CD4-positive, alpha-beta T cell treated with Interleukin-17A for 1 hour (primary cell): ENCODE measurements at regions not wholly inside any gene's neighbourhood (a gene's known extent, or its start where the extent isn't known, plus 50 kb on each side); places are given as distances from the start of the nearest gene placed in this dataset.
A peak's percentile ranks its signal among the peaks of the same experiment; 100 is the strongest.

Experiments used
- DNase-seq: peaks from one replicate; pipeline ENCODE4 v3.0.0-alpha.2; 2020

GRCh38 chr5:174414315-174414710 lies 310.1 kb upstream of the MSX2 start:
- no peak for DNase-seq

GRCh38 chr5:174418809-174419539 lies 305.4 kb upstream of the MSX2 start:
- peak; percentile 2 for DNase-seq

DNA sequence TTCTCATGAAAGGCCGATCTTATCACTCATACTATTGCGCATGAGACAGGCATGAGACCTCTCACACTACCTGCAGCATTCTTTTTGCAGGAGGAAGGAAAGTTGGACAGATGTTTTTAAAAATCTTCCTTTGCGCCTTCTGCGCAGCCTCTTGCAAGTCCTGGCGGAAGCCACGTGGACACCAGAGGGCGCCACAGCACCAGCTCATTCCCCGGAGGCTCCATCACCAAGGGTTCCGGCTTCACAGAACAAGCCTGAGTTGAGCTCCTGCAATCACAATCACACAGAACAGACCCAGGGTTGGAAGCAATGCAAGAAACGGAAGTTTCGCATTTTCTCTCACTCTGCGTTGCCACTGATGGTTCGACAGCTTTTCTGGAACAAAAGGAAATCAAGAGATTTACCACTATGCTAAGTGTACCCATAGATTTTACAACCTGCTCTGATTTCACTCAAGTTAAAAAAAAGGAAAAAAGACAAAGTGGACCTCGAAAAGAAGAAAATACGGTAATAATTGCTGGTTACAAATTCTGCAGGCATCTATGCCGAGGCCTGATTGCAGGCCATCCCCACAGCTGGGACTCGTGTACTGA lies 304.7 kb upstream of the MSX2 start:
- peak; percentile 76 for DNase-seq

- DNase-seq: no peak
Observed at GRCh38 chr5:174420651-174421407, 303.6 kb upstream of the MSX2 start.

DNA sequence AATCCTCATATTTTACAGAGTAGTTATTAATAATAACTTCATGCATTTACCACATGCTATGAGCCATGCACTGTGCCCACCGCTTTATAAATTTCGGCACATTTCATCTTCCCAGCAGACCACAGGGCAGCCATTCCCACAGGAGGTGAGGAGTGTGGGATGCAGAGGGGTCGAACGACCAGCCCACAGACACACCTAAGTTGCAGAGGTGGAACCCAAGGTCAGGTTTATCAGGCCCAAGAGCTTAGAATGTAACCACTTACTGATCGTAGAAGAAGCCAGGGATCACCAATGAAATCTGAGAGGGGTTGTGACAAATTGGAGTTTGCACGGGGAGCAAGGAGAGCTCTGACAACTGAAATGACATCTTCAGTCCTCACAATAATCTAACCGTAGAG lies 303.0 kb upstream of the MSX2 start:
- no peak for DNase-seq

DNA sequence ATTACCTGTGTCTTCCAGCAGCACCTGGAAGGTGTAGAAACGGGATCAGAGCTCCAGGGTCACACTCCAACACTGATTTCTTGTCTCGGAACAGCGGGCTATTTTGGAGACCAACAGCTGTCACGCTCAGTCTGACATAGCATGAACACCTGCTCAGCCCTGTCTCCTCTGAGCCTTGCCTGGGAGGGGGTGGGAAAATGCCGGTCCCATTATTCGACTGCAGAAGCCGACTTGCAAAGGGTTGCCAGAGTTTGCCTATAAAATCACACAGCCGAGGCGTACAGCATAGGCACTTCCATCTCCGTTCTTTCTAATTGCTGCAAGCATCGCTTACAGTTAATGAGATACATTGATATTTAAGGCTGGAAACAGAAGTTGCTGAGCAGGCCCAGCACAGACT lies 300.8 kb upstream of the MSX2 start:
- DNase-seq: no peak

GRCh38 chr5:174424219-174425053 lies 299.9 kb upstream of the MSX2 start:
- DNase-seq: no peak

DNA sequence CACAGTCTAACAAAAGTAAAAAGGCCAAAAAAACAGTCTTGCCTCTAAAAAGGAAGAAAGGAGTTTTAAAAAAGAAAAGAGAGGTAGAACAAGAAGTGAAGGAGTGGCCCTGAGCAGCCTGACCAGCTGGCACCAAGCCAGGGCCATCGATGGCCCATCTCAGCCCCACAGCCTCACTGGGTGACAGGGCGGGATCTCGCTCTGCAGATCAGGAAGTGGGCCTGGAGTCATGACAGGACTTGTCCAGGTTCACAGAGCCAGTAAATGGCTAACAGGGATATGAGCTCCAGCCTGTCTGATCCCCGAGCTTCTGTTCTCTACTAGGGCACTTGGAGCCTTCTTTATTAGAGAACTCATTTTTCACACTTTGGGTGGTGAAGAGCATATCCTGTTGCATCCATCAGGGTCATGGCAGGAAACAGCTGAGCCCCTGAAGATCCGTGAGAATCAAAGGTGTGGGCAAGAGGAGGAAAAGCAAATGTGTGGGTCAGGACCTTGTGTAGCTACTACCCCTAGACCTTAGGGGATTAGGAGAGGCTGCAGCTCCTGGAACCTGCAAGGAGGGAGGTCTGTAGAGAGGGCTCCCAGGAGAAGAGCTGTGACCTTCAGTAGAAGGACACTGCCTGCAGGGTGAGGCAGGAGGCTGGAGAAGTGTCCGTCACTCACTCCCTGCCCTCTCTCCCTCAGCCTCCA lies 299.0 kb upstream of the MSX2 start:
- no peak for DNase-seq

GRCh38 chr5:174425964-174426290 lies 298.5 kb upstream of the MSX2 start:
- no peak for DNase-seq

DNA sequence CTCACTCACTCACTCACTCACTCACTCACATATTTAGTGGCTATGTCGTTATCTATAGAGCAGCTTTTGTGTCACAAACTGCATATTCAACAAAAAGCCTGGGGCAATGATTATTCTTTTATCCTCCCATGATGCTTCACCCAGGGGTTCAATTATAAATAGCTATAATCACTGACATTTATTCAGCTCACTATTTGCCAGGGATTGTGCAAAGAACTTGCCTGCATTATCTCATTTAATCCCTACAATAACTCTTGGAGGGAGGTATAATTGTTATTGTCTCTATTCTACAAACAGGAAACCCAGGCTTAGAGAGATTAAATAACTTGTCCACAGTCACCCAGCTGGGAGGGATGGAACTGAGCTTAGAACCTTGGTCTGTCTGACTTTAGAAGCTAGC lies 298.0 kb upstream of the MSX2 start:
- DNase-seq: no peak

- no peak for DNase-seq
Observed at GRCh38 chr5:174426851-174427250, 297.5 kb upstream of the MSX2 start.

DNA sequence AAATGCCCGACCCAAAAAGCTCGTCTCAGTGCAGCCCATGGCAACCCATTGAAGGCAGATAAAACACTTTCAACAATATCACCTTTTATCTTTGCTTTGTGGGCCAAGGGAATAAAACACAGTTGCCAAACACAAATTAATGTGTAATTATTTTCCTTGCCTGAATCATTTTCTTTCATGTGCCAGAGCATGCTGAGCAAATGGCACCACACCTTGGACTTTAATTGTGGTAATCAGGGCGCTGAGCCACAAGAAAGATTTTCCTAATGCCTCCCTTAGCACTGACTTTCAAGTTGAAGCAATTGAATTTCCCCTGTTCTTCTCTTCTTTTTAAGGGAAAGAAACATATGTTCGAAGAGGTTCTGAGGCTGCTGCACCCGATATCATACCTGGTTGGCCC lies 297.1 kb upstream of the MSX2 start:
- DNase-seq: no peak

DNA sequence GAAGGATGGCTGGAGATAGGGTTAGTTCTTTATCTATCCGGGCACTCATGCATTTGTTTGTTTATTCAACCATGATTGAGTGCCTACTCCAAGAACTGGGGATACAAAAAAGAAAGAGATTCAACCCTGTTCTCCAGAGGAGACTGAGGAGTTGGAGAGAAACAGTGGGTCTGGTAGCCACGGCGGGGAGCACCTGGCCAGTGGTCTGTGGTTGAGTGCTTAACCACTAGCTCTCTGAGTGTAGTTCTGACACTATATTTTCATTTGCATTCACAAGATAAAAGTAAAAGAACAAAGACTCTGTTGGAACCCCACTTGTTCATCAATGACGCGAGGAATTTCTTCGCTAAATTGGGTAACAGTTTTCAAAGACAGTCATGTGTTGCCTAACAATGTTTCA lies 295.5 kb upstream of the MSX2 start:
- DNase-seq: no peak

DNA sequence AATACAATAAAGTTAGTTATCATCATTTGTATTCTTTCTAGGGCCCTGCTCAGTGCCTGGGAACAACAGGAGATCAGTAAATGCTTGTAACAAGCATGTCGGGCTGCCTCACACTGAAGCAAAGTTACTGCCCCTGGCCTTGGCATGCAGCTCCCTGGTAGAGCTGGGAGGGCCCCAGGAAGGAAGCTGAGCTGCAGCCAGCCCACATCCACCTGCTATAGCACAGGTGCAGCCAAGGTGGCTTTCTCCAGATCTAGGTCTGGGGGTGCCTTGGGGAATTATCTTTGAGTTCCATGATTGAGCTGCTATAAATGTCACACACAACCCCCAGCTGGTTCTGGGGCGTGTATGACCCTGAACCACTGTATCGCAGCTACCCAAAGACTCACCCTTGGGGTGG lies 293.4 kb upstream of the MSX2 start:
- no peak for DNase-seq

GRCh38 chr5:174431504-174431903 lies 292.9 kb upstream of the MSX2 start:
- no peak for DNase-seq

DNA sequence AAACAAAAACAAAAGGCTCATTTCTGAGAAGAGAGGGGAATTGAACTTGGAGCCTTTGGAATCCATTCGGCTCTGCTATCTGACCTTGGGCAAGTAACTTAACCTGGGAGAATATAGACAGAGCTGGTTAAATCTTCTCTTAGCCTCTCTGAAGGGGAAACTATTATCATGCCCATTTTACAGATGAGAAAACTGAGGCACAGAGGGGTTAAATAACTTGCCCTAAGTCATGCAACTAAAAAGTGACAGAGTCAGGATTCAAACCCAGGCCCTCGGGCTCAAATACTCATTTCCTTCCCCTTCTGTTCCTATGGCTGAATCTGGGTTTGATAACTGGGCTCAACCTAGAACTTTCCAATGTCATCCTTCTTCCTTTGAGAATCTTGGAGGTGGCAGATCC lies 291.3 kb upstream of the MSX2 start:
- DNase-seq: no peak

DNA sequence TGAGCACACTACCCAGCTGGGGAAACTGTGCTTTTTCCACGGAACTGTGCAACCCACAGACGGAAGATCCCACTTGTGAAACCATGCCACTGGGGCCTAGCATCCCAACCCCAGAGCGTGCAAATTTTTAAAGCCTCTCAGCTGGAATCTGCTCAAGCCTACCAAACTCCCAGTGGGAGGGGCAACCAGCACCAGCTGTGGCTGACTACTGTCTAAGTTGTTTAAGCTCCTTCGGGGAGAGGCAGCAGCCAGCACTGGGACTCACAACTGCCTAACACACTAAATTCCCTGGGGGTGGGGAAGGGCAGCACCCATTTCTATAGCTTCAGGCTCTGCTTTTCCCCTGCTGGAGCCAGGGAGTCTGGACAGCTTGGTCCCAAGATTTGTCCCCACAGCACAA lies 287.6 kb upstream of the MSX2 start:
- no peak for DNase-seq

- no peak for DNase-seq
Observed at GRCh38 chr5:174444479-174445188, 279.7 kb upstream of the MSX2 start.

GRCh38 chr5:174446446-174446845 lies 277.9 kb upstream of the MSX2 start:
- no peak for DNase-seq

DNA sequence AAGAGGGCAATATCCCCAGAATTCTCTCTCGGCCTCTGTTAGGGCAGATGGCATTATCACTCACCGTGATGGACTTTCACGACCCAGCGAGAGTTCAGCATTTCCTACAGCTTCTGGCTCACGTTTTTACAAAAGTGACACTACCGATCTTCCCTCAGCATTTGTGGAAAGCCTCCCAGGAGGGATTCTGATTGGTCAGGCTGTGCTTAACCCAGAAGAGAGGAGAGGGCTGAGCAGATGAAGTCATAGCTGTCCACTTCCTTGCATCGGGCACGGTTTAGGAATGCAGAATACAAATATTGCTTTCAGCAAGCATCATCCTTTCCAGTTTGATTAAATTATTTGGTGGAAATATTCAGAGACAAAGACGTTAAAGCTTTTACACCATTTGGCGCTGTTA lies 277.4 kb upstream of the MSX2 start:
- DNase-seq: no peak

DNA sequence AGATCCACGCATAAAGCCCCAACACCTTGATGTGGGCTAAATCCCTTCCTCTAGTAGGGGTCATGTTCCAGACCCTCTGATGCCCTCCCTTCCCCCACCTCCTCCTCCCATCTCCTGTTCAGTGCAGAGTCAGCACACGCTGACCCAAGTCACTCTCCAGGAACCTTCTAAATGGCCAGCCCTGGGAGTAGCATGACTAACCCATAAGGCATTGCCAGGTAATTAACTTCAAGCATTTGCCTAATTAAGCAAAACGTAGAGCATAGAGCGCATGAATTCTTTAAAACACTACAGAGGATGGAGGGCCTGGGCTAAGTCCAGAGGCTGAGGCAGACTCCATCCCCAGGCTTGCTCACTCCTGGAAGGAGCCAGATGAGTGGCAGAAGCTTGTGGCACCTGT lies 276.3 kb upstream of the MSX2 start:
- DNase-seq: no peak

DNA sequence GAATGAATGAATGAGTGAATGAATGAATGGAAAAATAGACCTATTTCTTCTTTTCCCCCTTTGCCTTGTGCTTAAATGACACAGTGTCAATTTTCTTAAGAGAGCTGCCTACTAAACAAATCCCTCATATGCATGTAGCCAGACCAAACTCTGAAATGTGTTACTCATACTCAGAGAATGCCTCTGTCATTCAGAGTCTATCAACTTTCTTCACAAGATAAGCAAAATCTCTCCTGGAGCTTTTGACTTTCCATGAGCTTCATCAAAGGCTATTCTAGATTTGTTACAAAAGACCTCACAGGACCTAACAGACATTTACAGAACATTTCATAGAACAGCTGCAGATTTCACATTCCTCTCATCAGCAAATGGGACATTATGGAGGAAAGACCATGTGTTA lies 275.7 kb upstream of the MSX2 start:
- DNase-seq: no peak
